ENCODE measurements at regions not wholly inside any gene's neighbourhood (a gene's known extent, or its start where the extent isn't known, plus 50 kb on each side); places are given as distances from the start of the nearest gene placed in this dataset.

GRCh38 chr2:235430366-235431083 lies 63.3 kb upstream of the AGAP1 start:
- no peak for TF ChIP-seq REST (IDR thresholded peaks at IDR 0.05; ENCODE audit: insufficient replicate concordance, low read depth)
- TF ChIP-seq, protein P1, sequence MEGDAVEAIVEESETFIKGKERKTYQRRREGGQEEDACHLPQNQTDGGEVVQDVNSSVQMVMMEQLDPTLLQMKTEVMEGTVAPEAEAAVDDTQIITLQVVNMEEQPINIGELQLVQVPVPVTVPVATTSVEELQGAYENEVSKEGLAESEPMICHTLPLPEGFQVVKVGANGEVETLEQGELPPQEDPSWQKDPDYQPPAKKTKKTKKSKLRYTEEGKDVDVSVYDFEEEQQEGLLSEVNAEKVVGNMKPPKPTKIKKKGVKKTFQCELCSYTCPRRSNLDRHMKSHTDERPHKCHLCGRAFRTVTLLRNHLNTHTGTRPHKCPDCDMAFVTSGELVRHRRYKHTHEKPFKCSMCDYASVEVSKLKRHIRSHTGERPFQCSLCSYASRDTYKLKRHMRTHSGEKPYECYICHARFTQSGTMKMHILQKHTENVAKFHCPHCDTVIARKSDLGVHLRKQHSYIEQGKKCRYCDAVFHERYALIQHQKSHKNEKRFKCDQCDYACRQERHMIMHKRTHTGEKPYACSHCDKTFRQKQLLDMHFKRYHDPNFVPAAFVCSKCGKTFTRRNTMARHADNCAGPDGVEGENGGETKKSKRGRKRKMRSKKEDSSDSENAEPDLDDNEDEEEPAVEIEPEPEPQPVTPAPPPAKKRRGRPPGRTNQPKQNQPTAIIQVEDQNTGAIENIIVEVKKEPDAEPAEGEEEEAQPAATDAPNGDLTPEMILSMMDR (IDR thresholded peaks at IDR 0.05; ENCODE audit: insufficient read depth, low read length), result no peak
